Adrenal gland (tissue), 9 donors: ENCODE measurements at regions not wholly inside any gene's neighbourhood (a gene's known extent, or its start where the extent isn't known, plus 50 kb on each side); places are given as distances from the start of the nearest gene placed in this dataset.
A peak's percentile ranks its signal among the peaks of the same experiment; 100 is the strongest.

Source experiments
- DNase-seq, 7 donors: peaks; one replicate each; pipeline ENCODE4 v3.0.0-alpha.2; 2019 to 2020
- H3K27ac ChIP-seq, 5 donors: fragments of 200-600 bp; sonication (generic) in 4 of 5; 1 replicate in 3 of 5; 2 replicates in 2 of 5; pipeline versions ENCODE4 v1.5.1 to v1.8.0; 2016 to 2020; ENCODE audit warnings: mild to moderate bottlenecking in 1 of 5
- H3K27me3 ChIP-seq: fragments of 200-600 bp; 2 replicates; pipeline ENCODE4 v1.8.0; 2021
- H3K36me3 ChIP-seq, 2 donors: fragments of 200-600 bp; replicated peaks in 1 of 2; 1 replicate in 1 of 2; 2 replicates in 1 of 2; pipeline versions ENCODE4 v1.5.1 to v1.8.0; 2018 to 2022
- H3K4me1 ChIP-seq, 2 donors: fragments of 200-600 bp; replicated peaks in 1 of 2; 1 replicate in 1 of 2; 2 replicates in 1 of 2; pipeline versions ENCODE4 v1.5.1 to v1.8.0; 2018 to 2021
- H3K4me3 ChIP-seq, 4 donors: fragments of 200-600 bp; sonication (generic) in 3 of 4; one replicate each; pipeline ENCODE4 v1.5.1; 2016 to 2018
- H3K9me3 ChIP-seq, 3 donors: fragments of 200-600 bp; sonication (generic) in 1 of 3; replicated peaks in 1 of 3; 1 replicate in 2 of 3; 2 replicates in 1 of 3; pipeline versions ENCODE4 v1.5.1 to v1.8.0; 2016 to 2021
- CTCF ChIP-seq, 6 experiments: fragments of 450-650 bp in 4 of 6; fragments of 200-600 bp in 2 of 6; sonication (generic) in 1 of 6; IDR thresholded peaks; 1 replicate in 5 of 6; 2 replicates in 1 of 6; pipeline versions ENCODE4 v1.5.1 to v1.8.0; 2016 to 2021; ENCODE audit warnings: antibody characterized with exemption in 6 of 6, mild to moderate bottlenecking in 2 of 6, moderate library complexity in 1 of 6
- POLR2A ChIP-seq, 2 donors: fragments of 450-650 bp; IDR thresholded peaks; one replicate each; pipeline ENCODE4 v1.6.1; 2017; ENCODE audit warnings: antibody characterized with exemption in 2 of 2, mild to moderate bottlenecking in 2 of 2, moderate library complexity in 1 of 2
- WGBS, 4 donors: extraction: QIAGEN DNeasy Blood & Tissue Kit in 2 of 4; methylation state at CpG; one replicate each; pipeline versions ENCODE4 v1.1.5 to v1.1.7; 2013 to 2017; 5-methylcytosine and 5-hydroxymethylcytosine counted together
- intact Hi-C, 2 donors: fragments of 100-400 bp; cut with DNase I; formaldehyde crosslinking; loops; one replicate each; pipeline versions ENCODE4 v1.14.1 to v1.15.0; 2022 to 2023
- donor health status: healthy with polysubstance abuse.
- donor health status: Bipolar disorder and iron deficiency.
- donor health status: DM: yes; HTN: yes; CAD: no.
- donor health status: DM: no; HTN: no; CAD: no.
- donor health status: DM: no; HTN: no; CAD: no.

GRCh38 chr10:4247379-4247778 is 462.4 kb upstream of the KLF6 start:
- TF ChIP-seq POLR2A (IDR thresholded peaks at IDR 0.05): no peak
- no peak for TF ChIP-seq CTCF (IDR thresholded peaks at IDR 0.05)
- intact Hi-C loops: no loop called here
- no peak for DNase-seq
- Histone ChIP-seq H3K4me1 (peaks cover 0 to 15% of the 10 kb centered on the region in 2 donors), H3K4me3 (no peak overlapping the region), H3K36me3 (no peaks in the 10 kb centered on the region), H3K27me3 (no peaks in the 10 kb centered on the region), H3K9me3 (no peaks in the 10 kb centered on the region), H3K27ac (no peak overlapping the region)
- 93 to 95% (median 95%) methylated on average over 5 of the region's 5 CpGs for WGBS, 4 donors

- Histone ChIP-seq H3K36me3 (no peaks in the 10 kb centered on the region), H3K27me3 (no peaks in the 10 kb centered on the region), H3K4me1 (peaks cover 0 to 15% of the 10 kb centered on the region in 2 donors), H3K4me3 (no peak overlapping the region), H3K9me3 (no peaks in the 10 kb centered on the region), H3K27ac (no peak overlapping the region)
- intact Hi-C loops: no loop called here
- 11 to 22% (median 16%) methylated on average over 4 of the region's 4 CpGs for WGBS, 4 donors
- TF ChIP-seq CTCF (IDR thresholded peaks at IDR 0.05) (no peak), POLR2A (IDR thresholded peaks at IDR 0.05) (no peak)
- DNase-seq: no peak
Measured at GRCh38 chr10:4246881-4247358, 461.9 kb upstream of the KLF6 start.

GRCh38 chr10:4243651-4244050 is 458.6 kb upstream of the KLF6 start:
- Histone ChIP-seq H3K27ac (peak overlapping the region in 1 of 5 donors; percentile 41), H3K36me3 (no peaks in the 10 kb centered on the region), H3K27me3 (no peaks in the 10 kb centered on the region), H3K4me3 (peak overlapping the region in 1 of 4 donors; percentile 1), H3K9me3 (no peaks in the 10 kb centered on the region), H3K4me1 (peaks cover 0 to 15% of the 10 kb centered on the region in 2 donors)
- TF ChIP-seq POLR2A (IDR thresholded peaks at IDR 0.05): no peak
- TF ChIP-seq CTCF (IDR thresholded peaks at IDR 0.05): no peak
- 24 to 34% (median 30%) methylated on average over 1 of the region's 1 CpG for WGBS, 4 donors
- DNase-seq: peak in 5 of 7 donors; percentile 35 to 55 (median 44)
- intact Hi-C loops: no loop called here

GRCh38 chr10:4243169-4243568 is 458.2 kb upstream of the KLF6 start:
- H3K9me3 ChIP-seq: no peaks in the 10 kb centered on the region
- no peaks in the 10 kb centered on the region for H3K36me3 ChIP-seq
- H3K27ac ChIP-seq: peak overlapping the region in 1 of 5 donors; percentile 41
- no peaks in the 10 kb centered on the region for H3K27me3 ChIP-seq
- 76 to 87% (median 78%) methylated on average over 6 of the region's 6 CpGs for WGBS, 4 donors
- TF ChIP-seq POLR2A (IDR thresholded peaks at IDR 0.05): no peak
- TF ChIP-seq CTCF (IDR thresholded peaks at IDR 0.05): no peak
- H3K4me1 ChIP-seq: peaks cover 0 to 15% of the 10 kb centered on the region in 2 donors
- intact Hi-C loops: no loop called here
- peak overlapping the region in 1 of 4 donors; percentile 1 for H3K4me3 ChIP-seq
- DNase-seq: no peak
